HG03460 (cell line): ENCODE measurements at regions not wholly inside any gene's neighbourhood (a gene's known extent, or its start where the extent isn't known, plus 50 kb on each side); places are given as distances from the start of the nearest gene placed in this dataset.

ENCODE experiments used
- ATAC-seq: cut with Tn5 transposase; IDR thresholded peaks from one replicate; pipeline ENCODE4 v1.9.1; 2021; ENCODE audit not compliant: unreplicated experiment

GRCh38 chr13:67318860-67319259 lies 88.7 kb upstream of the PCDH9 start:
- no peak for ATAC-seq

- no peak for ATAC-seq
These were observed 88.3 kb upstream of the PCDH9 start for GRCh38 chr13:67318398-67318797.

- ATAC-seq: no peak
These were observed 84.3 kb upstream of the PCDH9 start for GRCh38 chr13:67314405-67314804.

- no peak for ATAC-seq
These were observed 78.1 kb upstream of the PCDH9 start for GRCh38 chr13:67308004-67308772.

- no peak for ATAC-seq
These were observed 76.6 kb upstream of the PCDH9 start for GRCh38 chr13:67306742-67307141.

GRCh38 chr13:67303661-67304333 lies 73.7 kb upstream of the PCDH9 start:
- ATAC-seq: no peak

GRCh38 chr13:67299751-67300150 lies 69.6 kb upstream of the PCDH9 start:
- ATAC-seq: no peak

GRCh38 chr13:67299072-67299635 lies 69.0 kb upstream of the PCDH9 start:
- ATAC-seq: no peak

GRCh38 chr13:67298297-67298696 lies 68.2 kb upstream of the PCDH9 start:
- ATAC-seq: no peak

GRCh38 chr13:67296511-67296910 lies 66.4 kb upstream of the PCDH9 start:
- ATAC-seq: no peak

GRCh38 chr13:67292886-67293285 lies 62.8 kb upstream of the PCDH9 start:
- ATAC-seq: no peak

- ATAC-seq: no peak
These were observed 55.5 kb upstream of the PCDH9 start for GRCh38 chr13:67285611-67286010.

GRCh38 chr13:67283637-67284036 lies 53.5 kb upstream of the PCDH9 start:
- ATAC-seq: no peak

- no peak for ATAC-seq
These were observed 51.3 kb upstream of the PCDH9 start for GRCh38 chr13:67281466-67281865.
